A549 (cell line): ENCODE measurements at regions not wholly inside any gene's neighbourhood (a gene's known extent, or its start where the extent isn't known, plus 50 kb on each side); places are given as distances from the start of the nearest gene placed in this dataset.

ENCODE experiments used
- ATAC-seq, 2 experiments: fragments of 200-7000 bp in 1 of 2; fragments of >200 bp in 1 of 2; cut with Nextera tagmentation in 1 of 2; cut with Tn5 transposase in 1 of 2; 3 replicates each; pipeline versions ENCODE4 v1.8.0 to v1.9.1; 2018 to 2020; ENCODE audit warnings: mild to moderate bottlenecking in 1 of 2, moderate library complexity in 1 of 2
- CTCF ChIA-PET: fragments of 300-600 bp; sonication (Branson Sonifier 250); formaldehyde crosslinking; extraction: SDS; loops from one replicate; lab custom pipeline; 2021; ENCODE audit warnings: antibody characterized with exemption, inconsistent platforms; lab: Yijun Ruan, JAX
- POLR2A ChIA-PET: fragments of 350-600 bp; formaldehyde crosslinking; extraction: SDS; loops from one replicate; lab custom pipeline; 2021; ENCODE audit warnings: antibody characterized with exemption, inconsistent platforms; lab: Yijun Ruan, JAX
- DNase-seq, 2 experiments: peaks; one replicate each; pipeline versions ENCODE4 v3.0.0 to v3.0.0-alpha.2; 2011 to 2016; ENCODE audit warnings: low read depth in 1 of 2, low spot score in 1 of 2
- FAIRE-seq: peaks from 2 replicates; lab custom pipeline; 2011; peaks lifted over from hg19 to GRCh38; lab: Jason Lieb, UNC
- H3K27ac ChIP-seq, 2 experiments: fragments of >200 bp; sonication (Bioruptor Twin); formaldehyde crosslinking; 3 replicates each; pipeline ENCODE4 v1.5.1; 2016 to 2017
- H3K4me1 ChIP-seq: fragments of >200 bp; sonication (Bioruptor Twin); formaldehyde crosslinking; 3 replicates; pipeline ENCODE4 v1.6.1; 2016
- H3K4me2 ChIP-seq: fragments of >200 bp; sonication (Bioruptor Twin); formaldehyde crosslinking; 3 replicates; pipeline ENCODE4 v1.6.1; 2016
- H3K4me3 ChIP-seq: fragments of >200 bp; sonication (Bioruptor Twin); formaldehyde crosslinking; 3 replicates; pipeline ENCODE4 v1.5.1; 2016
- H3K9me3 ChIP-seq: fragments of >200 bp; sonication (Bioruptor Twin); formaldehyde crosslinking; 3 replicates; pipeline ENCODE4 v1.6.1; 2016
- CHD4 ChIP-seq: fragments of 200-600 bp; sonication (generic); IDR thresholded peaks from 2 replicates; pipeline ENCODE4 v1.6.1; 2016; ENCODE audit warnings: antibody characterized with exemption, mild to moderate bottlenecking, borderline replicate concordance
- EHF ChIP-seq: fragments of 250-450 bp; sonication (Bioruptor Pico); IDR thresholded peaks from 2 replicates; pipeline ENCODE4 v1.5.0; 2020; ENCODE audit warnings: mild to moderate bottlenecking
- EP300 ChIP-seq, 2 experiments: fragments of >200 bp; sonication (Bioruptor Twin); formaldehyde crosslinking; IDR thresholded peaks; 2 replicates in 1 of 2; 3 replicates in 1 of 2; pipeline ENCODE4 v1.6.1; 2016 to 2017
- ESRRA ChIP-seq: fragments of 150-350 bp; IDR thresholded peaks from 2 replicates; pipeline ENCODE4 v1.6.1; 2014; ENCODE audit warnings: mild to moderate bottlenecking, low read length, borderline replicate concordance
- FOSL2 ChIP-seq, 2 experiments: fragments of 450-650 bp in 1 of 2; fragments of >200 bp in 1 of 2; sonication (Bioruptor Twin) in 1 of 2; formaldehyde crosslinking; IDR thresholded peaks; 2 replicates each; pipeline versions ENCODE4 v1.5.0 to v1.6.1; 2016 to 2020; ENCODE audit warnings: mild to moderate bottlenecking in 1 of 2, moderate library complexity in 1 of 2
- FOXS1 ChIP-seq: fragments of 250-450 bp; sonication (Bioruptor Pico); IDR thresholded peaks from 2 replicates; pipeline ENCODE4 v1.5.0; 2020; ENCODE audit warnings: mild to moderate bottlenecking, moderate library complexity
- JUN ChIP-seq, 2 experiments: fragments of >200 bp; sonication (Bioruptor Twin); formaldehyde crosslinking; IDR thresholded peaks; 2 replicates in 1 of 2; 3 replicates in 1 of 2; pipeline ENCODE4 v1.6.1; 2016 to 2017
- JUNB ChIP-seq: fragments of >200 bp; sonication (Bioruptor Twin); formaldehyde crosslinking; IDR thresholded peaks from 2 replicates; pipeline ENCODE4 v1.6.1; 2016
- KDM1A ChIP-seq: fragments of 200-600 bp; sonication (generic); IDR thresholded peaks from 2 replicates; pipeline ENCODE4 v1.6.1; 2016; ENCODE audit warnings: low read depth, mild to moderate bottlenecking
- MAZ ChIP-seq: fragments of 150-350 bp; IDR thresholded peaks from 2 replicates; pipeline ENCODE4 v1.6.1; 2014; ENCODE audit warnings: antibody characterized with exemption, low read depth, low read length, borderline replicate concordance
- NFE2L2 ChIP-seq: fragments of 150-350 bp; conservative IDR thresholded peaks from 2 replicates; pipeline ENCODE4 v1.6.1; 2014; ENCODE audit warnings: low read length
- NPAS2 ChIP-seq: fragments of 250-450 bp; sonication (Bioruptor Pico); IDR thresholded peaks from 2 replicates; pipeline ENCODE4 v1.8.0; 2022; ENCODE audit warnings: mild to moderate bottlenecking, moderate library complexity, borderline replicate concordance
- POLR2A ChIP-seq: IDR thresholded peaks from 2 replicates; pipeline ENCODE4 v1.6.1; 2012; ENCODE audit warnings: mild to moderate bottlenecking, low read length
- RFX5 ChIP-seq: fragments of 450-650 bp; IDR thresholded peaks from 2 replicates; pipeline ENCODE4 v1.7.1; 2014; ENCODE audit warnings: antibody characterized with exemption, mild to moderate bottlenecking, moderate library complexity
- SMC3 ChIP-seq: fragments of >200 bp; sonication (Bioruptor Twin); formaldehyde crosslinking; IDR thresholded peaks from 3 replicates; pipeline ENCODE4 v1.6.1; 2018; ENCODE audit warnings: inconsistent platforms
- TFCP2L1 ChIP-seq: fragments of 250-450 bp; sonication (Bioruptor Pico); IDR thresholded peaks from 2 replicates; pipeline ENCODE4 v1.5.0; 2021; ENCODE audit warnings: mild to moderate bottlenecking
- WGBS: methylation state at CpG from one replicate; pipeline ENCODE4 v1.1.6; 2017; ENCODE audit errors: missing lambda C conversion rate; 5-methylcytosine and 5-hydroxymethylcytosine counted together
- TF ChIP-seq, protein P1 (sequence below): fragments of >200 bp; sonication (Bioruptor Twin); formaldehyde crosslinking; IDR thresholded peaks from 3 replicates; pipeline ENCODE4 v1.6.1; 2016
- TF ChIP-seq, protein P2 (sequence below): fragments of 450-650 bp; IDR thresholded peaks from 2 replicates; pipeline ENCODE4 v1.6.1; 2014; ENCODE audit warnings: antibody characterized with exemption
- TF ChIP-seq, protein P3 (sequence below): IDR thresholded peaks from 2 replicates; pipeline ENCODE4 v1.6.1; 2012; ENCODE audit warnings: low read depth, borderline replicate concordance
- TF ChIP-seq, protein P4 (sequence below): fragments of 200-600 bp; sonication (generic); IDR thresholded peaks from 2 replicates; pipeline ENCODE4 v1.6.1; 2016; ENCODE audit warnings: antibody characterized with exemption, mild to moderate bottlenecking, moderate library complexity
- TF ChIP-seq, protein P5 (sequence below): IDR thresholded peaks from 2 replicates; pipeline ENCODE4 v1.6.1; 2012
- TF ChIP-seq, protein P6 (sequence below): fragments of 150-350 bp; IDR thresholded peaks from 2 replicates; pipeline ENCODE4 v1.6.1; 2014; ENCODE audit warnings: low read depth, mild to moderate bottlenecking, low read length

DNA sequence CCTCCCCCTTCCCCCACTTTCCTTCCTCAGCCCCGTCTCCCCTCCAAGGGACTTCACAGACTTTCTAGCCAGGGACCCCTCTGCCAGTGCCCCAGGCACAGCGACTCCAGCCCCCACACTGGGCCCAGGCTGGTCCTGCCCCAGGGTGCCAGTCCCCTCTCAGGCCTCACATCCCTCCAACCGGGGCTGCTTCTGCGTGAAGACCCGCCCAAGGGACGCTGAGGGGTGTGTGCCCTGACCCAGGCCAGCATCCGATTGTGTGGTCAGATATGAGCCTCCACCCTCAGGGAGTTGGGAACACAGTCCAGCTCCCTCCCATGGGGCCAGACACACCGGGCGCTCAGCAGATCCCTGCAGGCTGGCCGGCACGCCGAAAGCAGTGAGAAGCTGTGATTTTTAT, 97.0 kb downstream of the MICALL2 start:
- WGBS, result 76% methylated on average over 12 of the region's 12 CpGs
- TF ChIP-seq SMC3 (no peak), RFX5 (no peak), NPAS2 (no peak), CHD4 (no peak), JUNB (no peak), ESRRA (no peak)
- TF ChIP-seq, protein P1, sequence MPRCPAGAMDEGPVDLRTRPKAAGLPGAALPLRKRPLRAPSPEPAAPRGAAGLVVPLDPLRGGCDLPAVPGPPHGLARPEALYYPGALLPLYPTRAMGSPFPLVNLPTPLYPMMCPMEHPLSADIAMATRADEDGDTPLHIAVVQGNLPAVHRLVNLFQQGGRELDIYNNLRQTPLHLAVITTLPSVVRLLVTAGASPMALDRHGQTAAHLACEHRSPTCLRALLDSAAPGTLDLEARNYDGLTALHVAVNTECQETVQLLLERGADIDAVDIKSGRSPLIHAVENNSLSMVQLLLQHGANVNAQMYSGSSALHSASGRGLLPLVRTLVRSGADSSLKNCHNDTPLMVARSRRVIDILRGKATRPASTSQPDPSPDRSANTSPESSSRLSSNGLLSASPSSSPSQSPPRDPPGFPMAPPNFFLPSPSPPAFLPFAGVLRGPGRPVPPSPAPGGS, result no peak
- no peak overlapping the region for H3K4me2 ChIP-seq
- peaks cover 3% of the 10 kb centered on the region; the same call in 1 of the 3 replicates for H3K9me3 ChIP-seq
- DNase-seq (no peak), FAIRE-seq (no peak), ATAC-seq (no peak)
- POLR2A ChIA-PET, result no interaction called here
- H3K27ac ChIP-seq, result no peak overlapping the region
- H3K4me1 ChIP-seq, result no peaks in the 10 kb centered on the region
- no peak overlapping the region for H3K4me3 ChIP-seq
- CTCF ChIA-PET, result interaction anchor here (1.0 to 1.1 kb wide), 2 partner anchors 10 to 111 kb away, joined by 3 read pairs; no protein-coding TSS in a partner anchor

DNA sequence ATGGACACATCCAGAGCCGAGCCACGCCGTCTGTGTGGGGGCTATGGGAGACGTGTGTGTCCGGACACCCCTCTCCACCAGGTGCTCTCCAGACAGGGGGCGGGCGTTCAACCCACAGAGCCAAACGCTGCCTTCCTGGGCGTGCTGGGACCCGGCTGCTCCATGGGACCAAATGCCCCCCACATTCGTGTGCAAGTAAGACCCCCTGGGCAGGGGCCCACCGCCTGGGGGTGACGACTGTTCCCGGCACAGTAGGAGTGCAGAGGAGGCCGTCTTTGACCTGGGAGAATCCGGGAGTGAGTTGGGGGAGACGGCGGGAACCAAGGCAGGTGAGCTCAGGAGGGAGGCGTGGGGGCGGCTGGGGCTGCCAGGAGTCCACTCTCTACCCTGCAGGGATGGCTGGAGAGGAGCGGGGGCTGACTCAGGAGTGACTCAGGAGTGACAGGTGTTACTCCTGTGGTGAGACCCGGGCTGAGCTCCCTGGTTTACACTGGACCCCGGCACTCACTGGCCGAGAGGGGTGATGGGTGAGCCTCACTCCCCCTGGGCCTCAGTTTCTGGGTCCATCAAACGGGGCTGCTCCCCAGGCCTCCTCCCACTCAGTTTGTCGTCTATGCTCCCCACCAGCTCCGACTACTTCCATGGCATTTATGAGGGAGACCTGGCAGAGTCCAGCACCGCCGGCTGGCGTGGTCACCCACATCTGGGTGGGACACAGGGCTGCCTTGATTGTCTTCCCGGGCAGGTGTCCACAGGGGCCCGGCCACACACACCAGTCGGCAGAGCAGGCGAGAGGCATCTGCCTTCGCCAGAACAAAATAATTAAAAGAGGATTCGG, 95.0 kb downstream of the MICALL2 start:
- Histone ChIP-seq H3K4me1 (peaks cover 6% of the 10 kb centered on the region), H3K4me3 (no peak overlapping the region), H3K9me3 (peaks cover 3% of the 10 kb centered on the region; the same call in 1 of the 3 replicates), H3K27ac (no peak overlapping the region), H3K4me2 (no peak overlapping the region)
- ChIA-PET CTCF (interaction anchor here (0.8 to 2.6 kb wide), 3 partner anchors 40 to 170 kb away, joined by 3 to 11 read pairs (median 3); no protein-coding TSS in a partner anchor), POLR2A (interaction anchor here (0.5 kb wide), 1 partner anchor 11 kb away, joined by 5 read pairs; no protein-coding TSS in a partner anchor)
- ATAC-seq, result no peak
- no peak for DNase-seq
- WGBS, result 65% methylated on average over 28 of the region's 36 CpGs
- TF ChIP-seq NFE2L2 (no peak), FOXS1 (CRISPR knock-in tag) (no peak), JUN (IDR thresholded peaks at IDR 0.05) (no peak), FOSL2 (IDR thresholded peaks at IDR 0.05) (no peak), FOSL2 (CRISPR knock-in tag; IDR thresholded peaks at IDR 0.05) (no peak), MAZ (no peak), KDM1A (no peak), POLR2A (no peak), EHF (CRISPR knock-in tag) (no peak), JUNB (no peak), TFCP2L1 (CRISPR knock-in tag) (no peak), RFX5 (no peak), EP300 (IDR thresholded peaks at IDR 0.05) (no peak)
- TF ChIP-seq, protein P2, sequence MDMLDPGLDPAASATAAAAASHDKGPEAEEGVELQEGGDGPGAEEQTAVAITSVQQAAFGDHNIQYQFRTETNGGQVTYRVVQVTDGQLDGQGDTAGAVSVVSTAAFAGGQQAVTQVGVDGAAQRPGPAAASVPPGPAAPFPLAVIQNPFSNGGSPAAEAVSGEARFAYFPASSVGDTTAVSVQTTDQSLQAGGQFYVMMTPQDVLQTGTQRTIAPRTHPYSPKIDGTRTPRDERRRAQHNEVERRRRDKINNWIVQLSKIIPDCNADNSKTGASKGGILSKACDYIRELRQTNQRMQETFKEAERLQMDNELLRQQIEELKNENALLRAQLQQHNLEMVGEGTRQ, result no peak
- TF ChIP-seq, protein P3, sequence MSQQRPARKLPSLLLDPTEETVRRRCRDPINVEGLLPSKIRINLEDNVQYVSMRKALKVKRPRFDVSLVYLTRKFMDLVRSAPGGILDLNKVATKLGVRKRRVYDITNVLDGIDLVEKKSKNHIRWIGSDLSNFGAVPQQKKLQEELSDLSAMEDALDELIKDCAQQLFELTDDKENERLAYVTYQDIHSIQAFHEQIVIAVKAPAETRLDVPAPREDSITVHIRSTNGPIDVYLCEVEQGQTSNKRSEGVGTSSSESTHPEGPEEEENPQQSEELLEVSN, result no peak
- TF ChIP-seq, protein P4, sequence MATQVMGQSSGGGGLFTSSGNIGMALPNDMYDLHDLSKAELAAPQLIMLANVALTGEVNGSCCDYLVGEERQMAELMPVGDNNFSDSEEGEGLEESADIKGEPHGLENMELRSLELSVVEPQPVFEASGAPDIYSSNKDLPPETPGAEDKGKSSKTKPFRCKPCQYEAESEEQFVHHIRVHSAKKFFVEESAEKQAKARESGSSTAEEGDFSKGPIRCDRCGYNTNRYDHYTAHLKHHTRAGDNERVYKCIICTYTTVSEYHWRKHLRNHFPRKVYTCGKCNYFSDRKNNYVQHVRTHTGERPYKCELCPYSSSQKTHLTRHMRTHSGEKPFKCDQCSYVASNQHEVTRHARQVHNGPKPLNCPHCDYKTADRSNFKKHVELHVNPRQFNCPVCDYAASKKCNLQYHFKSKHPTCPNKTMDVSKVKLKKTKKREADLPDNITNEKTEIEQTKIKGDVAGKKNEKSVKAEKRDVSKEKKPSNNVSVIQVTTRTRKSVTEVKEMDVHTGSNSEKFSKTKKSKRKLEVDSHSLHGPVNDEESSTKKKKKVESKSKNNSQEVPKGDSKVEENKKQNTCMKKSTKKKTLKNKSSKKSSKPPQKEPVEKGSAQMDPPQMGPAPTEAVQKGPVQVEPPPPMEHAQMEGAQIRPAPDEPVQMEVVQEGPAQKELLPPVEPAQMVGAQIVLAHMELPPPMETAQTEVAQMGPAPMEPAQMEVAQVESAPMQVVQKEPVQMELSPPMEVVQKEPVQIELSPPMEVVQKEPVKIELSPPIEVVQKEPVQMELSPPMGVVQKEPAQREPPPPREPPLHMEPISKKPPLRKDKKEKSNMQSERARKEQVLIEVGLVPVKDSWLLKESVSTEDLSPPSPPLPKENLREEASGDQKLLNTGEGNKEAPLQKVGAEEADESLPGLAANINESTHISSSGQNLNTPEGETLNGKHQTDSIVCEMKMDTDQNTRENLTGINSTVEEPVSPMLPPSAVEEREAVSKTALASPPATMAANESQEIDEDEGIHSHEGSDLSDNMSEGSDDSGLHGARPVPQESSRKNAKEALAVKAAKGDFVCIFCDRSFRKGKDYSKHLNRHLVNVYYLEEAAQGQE, result no peak
- TF ChIP-seq, protein P5, sequence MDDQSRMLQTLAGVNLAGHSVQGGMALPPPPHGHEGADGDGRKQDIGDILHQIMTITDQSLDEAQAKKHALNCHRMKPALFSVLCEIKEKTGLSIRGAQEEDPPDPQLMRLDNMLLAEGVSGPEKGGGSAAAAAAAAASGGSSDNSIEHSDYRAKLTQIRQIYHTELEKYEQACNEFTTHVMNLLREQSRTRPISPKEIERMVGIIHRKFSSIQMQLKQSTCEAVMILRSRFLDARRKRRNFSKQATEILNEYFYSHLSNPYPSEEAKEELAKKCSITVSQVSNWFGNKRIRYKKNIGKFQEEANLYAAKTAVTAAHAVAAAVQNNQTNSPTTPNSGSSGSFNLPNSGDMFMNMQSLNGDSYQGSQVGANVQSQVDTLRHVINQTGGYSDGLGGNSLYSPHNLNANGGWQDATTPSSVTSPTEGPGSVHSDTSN, result no peak
- TF ChIP-seq, protein P6, sequence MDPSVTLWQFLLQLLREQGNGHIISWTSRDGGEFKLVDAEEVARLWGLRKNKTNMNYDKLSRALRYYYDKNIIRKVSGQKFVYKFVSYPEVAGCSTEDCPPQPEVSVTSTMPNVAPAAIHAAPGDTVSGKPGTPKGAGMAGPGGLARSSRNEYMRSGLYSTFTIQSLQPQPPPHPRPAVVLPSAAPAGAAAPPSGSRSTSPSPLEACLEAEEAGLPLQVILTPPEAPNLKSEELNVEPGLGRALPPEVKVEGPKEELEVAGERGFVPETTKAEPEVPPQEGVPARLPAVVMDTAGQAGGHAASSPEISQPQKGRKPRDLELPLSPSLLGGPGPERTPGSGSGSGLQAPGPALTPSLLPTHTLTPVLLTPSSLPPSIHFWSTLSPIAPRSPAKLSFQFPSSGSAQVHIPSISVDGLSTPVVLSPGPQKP, result no peak
- no peak for FAIRE-seq
